Astrocyte (in vitro differentiated cells and primary cell): ENCODE measurements at regions not wholly inside any gene's neighbourhood (a gene's known extent, or its start where the extent isn't known, plus 50 kb on each side); places are given as distances from the start of the nearest gene placed in this dataset.

Experiments used
- DNase-seq: peaks from one replicate; pipeline ENCODE4 v3.0.0-alpha.2; 2010; ENCODE audit warnings: low read depth
- FAIRE-seq: peaks from 2 replicates; lab custom pipeline; 2011; peaks lifted over from hg19 to GRCh38; lab: Jason Lieb, UNC
- H2AFZ ChIP-seq: 2 replicates; pipeline ENCODE4 v1.6.0; 2012; ENCODE audit warnings: low read depth, low read length, inconsistent platforms
- H3K27ac ChIP-seq: 2 replicates; pipeline ENCODE4 v1.5.1; 2011; ENCODE audit warnings: low read depth, low read length, inconsistent platforms
- H3K27me3 ChIP-seq: 2 replicates; pipeline ENCODE4 v1.6.0; 2011; ENCODE audit warnings: low read length, inconsistent platforms; ENCODE audit not compliant: insufficient read depth
- H3K36me3 ChIP-seq: 2 replicates; pipeline ENCODE4 v1.5.1; 2011; ENCODE audit warnings: low read length, inconsistent platforms; ENCODE audit not compliant: insufficient read depth
- H3K4me1 ChIP-seq: 2 replicates; pipeline ENCODE4 v1.5.1; 2011; ENCODE audit warnings: low read length, inconsistent platforms; ENCODE audit not compliant: insufficient read depth
- H3K4me2 ChIP-seq: 2 replicates; pipeline ENCODE4 v1.6.0; 2012; ENCODE audit warnings: low read length, inconsistent platforms
- H3K4me3 ChIP-seq: 2 replicates; pipeline ENCODE4 v1.5.1; 2011; ENCODE audit warnings: low read depth, mild to moderate bottlenecking, low read length, inconsistent platforms; ENCODE audit not compliant: insufficient read depth
- H3K79me2 ChIP-seq: 2 replicates; pipeline ENCODE4 v1.6.0; 2012; ENCODE audit warnings: mild to moderate bottlenecking, low read length, inconsistent platforms; ENCODE audit not compliant: insufficient read depth
- H3K9ac ChIP-seq: 2 replicates; pipeline ENCODE4 v1.6.0; 2012; ENCODE audit warnings: mild to moderate bottlenecking, low read length, inconsistent platforms
- H3K9me3 ChIP-seq: 2 replicates; pipeline ENCODE4 v1.5.1; 2012; ENCODE audit warnings: low read depth, mild to moderate bottlenecking, low read length, inconsistent platforms; ENCODE audit not compliant: insufficient read depth
- H4K20me1 ChIP-seq: 2 replicates; pipeline ENCODE4 v1.6.0; 2012; ENCODE audit warnings: low read length, inconsistent platforms; ENCODE audit not compliant: insufficient read depth
- H3K27ac Mint-ChIP-seq: one replicate; pipeline ENCODE4 v1.8.0; 2021; ENCODE audit warnings: mild to moderate bottlenecking, mixed read lengths; ENCODE audit not compliant: unreplicated experiment
- H3K27me3 Mint-ChIP-seq: one replicate; pipeline ENCODE4 v1.8.0; 2021; ENCODE audit warnings: low read depth, mixed read lengths; ENCODE audit not compliant: unreplicated experiment
- H3K36me3 Mint-ChIP-seq: one replicate; pipeline ENCODE4 v1.8.0; 2021; ENCODE audit warnings: low read depth, mixed read lengths; ENCODE audit not compliant: unreplicated experiment
- H3K4me1 Mint-ChIP-seq: one replicate; pipeline ENCODE4 v1.8.0; 2021; ENCODE audit warnings: low read depth, mixed read lengths; ENCODE audit not compliant: unreplicated experiment
- H3K4me3 Mint-ChIP-seq: one replicate; pipeline ENCODE4 v1.8.0; 2021; ENCODE audit warnings: mild to moderate bottlenecking, moderate library complexity, mixed read lengths; ENCODE audit not compliant: unreplicated experiment
- H3K9me3 Mint-ChIP-seq: one replicate; pipeline ENCODE4 v1.8.0; 2021; ENCODE audit warnings: mild to moderate bottlenecking, mixed read lengths; ENCODE audit not compliant: unreplicated experiment
- EZH2 ChIP-seq: IDR thresholded peaks from 2 replicates; pipeline ENCODE4 v1.6.1; 2012; ENCODE audit warnings: mild to moderate bottlenecking, low read length, inconsistent platforms; ENCODE audit not compliant: insufficient read depth
- TF ChIP-seq, protein P1 (sequence below): IDR thresholded peaks from 2 replicates; pipeline ENCODE4 v1.5.1; 2011; ENCODE audit warnings: low read depth, mild to moderate bottlenecking, inconsistent platforms, low read length, moderate library complexity; ENCODE audit not compliant: insufficient read depth

DNA sequence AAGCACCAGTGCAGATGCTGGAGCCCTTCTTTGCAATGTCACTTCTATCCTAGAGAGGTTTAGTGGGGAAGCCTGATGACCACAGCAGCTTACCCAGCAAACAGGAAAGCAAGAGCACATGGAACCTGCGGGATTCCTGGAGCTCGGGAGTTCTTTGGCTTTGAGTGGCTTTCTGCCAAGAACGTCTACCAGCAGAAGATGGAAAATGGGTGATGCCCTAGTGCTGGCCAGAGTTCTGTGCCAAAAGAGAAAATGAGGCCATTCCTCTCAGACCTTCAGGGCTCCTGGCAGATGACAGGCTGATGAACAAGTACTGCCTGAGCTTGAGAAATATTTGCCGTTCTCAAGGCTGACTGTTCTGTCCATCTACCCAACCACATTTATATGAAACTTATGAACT is 332.1 kb upstream of the CCL2 start:
- Mint-ChIP-seq H3K4me3 (no peak overlapping the region), H3K9me3 (no peaks in the 10 kb centered on the region), H3K27ac (no peak overlapping the region), H3K27me3 (peaks cover 38% of the 10 kb centered on the region), H3K36me3 (no peaks in the 10 kb centered on the region), H3K4me1 (no peaks in the 10 kb centered on the region)
- Histone ChIP-seq H3K9ac (no peak overlapping the region), H3K4me1 (no peaks in the 10 kb centered on the region), H3K79me2 (no peaks in the 10 kb centered on the region), H3K27ac (no peak overlapping the region), H3K4me2 (no peak overlapping the region), H3K27me3 (no peaks in the 10 kb centered on the region), H2AFZ (no peak overlapping the region), H3K4me3 (no peak overlapping the region), H3K36me3 (no peaks in the 10 kb centered on the region), H3K9me3 (no peaks in the 10 kb centered on the region), H4K20me1 (no peaks in the 10 kb centered on the region)
- TF ChIP-seq, protein P1, sequence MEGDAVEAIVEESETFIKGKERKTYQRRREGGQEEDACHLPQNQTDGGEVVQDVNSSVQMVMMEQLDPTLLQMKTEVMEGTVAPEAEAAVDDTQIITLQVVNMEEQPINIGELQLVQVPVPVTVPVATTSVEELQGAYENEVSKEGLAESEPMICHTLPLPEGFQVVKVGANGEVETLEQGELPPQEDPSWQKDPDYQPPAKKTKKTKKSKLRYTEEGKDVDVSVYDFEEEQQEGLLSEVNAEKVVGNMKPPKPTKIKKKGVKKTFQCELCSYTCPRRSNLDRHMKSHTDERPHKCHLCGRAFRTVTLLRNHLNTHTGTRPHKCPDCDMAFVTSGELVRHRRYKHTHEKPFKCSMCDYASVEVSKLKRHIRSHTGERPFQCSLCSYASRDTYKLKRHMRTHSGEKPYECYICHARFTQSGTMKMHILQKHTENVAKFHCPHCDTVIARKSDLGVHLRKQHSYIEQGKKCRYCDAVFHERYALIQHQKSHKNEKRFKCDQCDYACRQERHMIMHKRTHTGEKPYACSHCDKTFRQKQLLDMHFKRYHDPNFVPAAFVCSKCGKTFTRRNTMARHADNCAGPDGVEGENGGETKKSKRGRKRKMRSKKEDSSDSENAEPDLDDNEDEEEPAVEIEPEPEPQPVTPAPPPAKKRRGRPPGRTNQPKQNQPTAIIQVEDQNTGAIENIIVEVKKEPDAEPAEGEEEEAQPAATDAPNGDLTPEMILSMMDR: no peak
- TF ChIP-seq EZH2: no peak
- no peak for DNase-seq
- no peak for FAIRE-seq

DNA sequence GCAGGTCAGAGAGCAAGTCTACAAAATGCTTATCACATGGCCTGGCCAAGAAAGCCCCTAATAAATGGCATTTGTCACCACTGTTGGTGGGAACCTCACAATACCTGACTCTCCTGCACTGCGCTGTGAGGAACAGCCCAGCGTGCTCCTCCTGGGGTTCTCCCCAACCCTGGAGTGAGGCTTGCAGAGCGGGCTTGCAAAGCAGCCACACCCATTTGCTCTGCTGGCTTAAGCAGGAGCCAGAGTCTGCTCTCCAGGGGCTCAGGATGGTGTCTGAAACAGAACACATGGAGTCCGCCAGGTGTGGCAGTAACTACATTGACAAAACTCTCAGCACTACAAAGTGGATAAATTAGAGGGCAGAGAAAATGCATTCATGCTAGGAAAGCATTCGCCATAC is 331.0 kb upstream of the CCL2 start:
- Histone ChIP-seq H3K79me2 (no peaks in the 10 kb centered on the region), H4K20me1 (no peaks in the 10 kb centered on the region), H3K36me3 (no peaks in the 10 kb centered on the region), H3K4me1 (no peaks in the 10 kb centered on the region), H3K27ac (no peak overlapping the region), H3K4me3 (no peak overlapping the region), H3K27me3 (no peaks in the 10 kb centered on the region), H3K9me3 (no peaks in the 10 kb centered on the region), H2AFZ (no peak overlapping the region), H3K9ac (no peak overlapping the region), H3K4me2 (no peak overlapping the region)
- Mint-ChIP-seq H3K4me1 (peaks cover 3% of the 10 kb centered on the region), H3K9me3 (no peaks in the 10 kb centered on the region), H3K4me3 (no peak overlapping the region), H3K27ac (no peak overlapping the region), H3K36me3 (no peaks in the 10 kb centered on the region), H3K27me3 (peaks cover 37% of the 10 kb centered on the region)
- no peak for TF ChIP-seq EZH2
- TF ChIP-seq, protein P1: no peak
- no peak for FAIRE-seq
- no peak for DNase-seq

DNA sequence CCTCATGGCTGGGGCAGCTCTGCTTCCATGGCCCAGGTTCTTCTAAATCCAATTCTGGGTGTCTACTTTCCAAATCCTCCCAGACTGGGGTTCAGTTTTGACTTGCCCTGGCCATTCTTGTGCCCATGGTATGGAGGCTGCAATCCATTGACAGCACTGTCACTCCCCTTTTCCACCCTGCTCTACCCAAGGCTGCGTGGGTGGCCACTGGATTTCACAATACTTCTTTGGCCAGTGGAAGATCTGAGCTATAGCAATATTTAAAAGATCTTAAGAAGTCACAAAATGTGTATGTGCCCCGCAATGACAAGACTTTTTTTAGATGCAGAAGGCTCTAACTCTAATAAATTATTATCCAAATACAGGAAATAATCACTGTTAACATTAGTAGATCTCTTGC is 329.4 kb upstream of the CCL2 start:
- FAIRE-seq (no peak), DNase-seq (no peak)
- Mint-ChIP-seq H3K36me3 (no peaks in the 10 kb centered on the region), H3K4me1 (peaks cover 6% of the 10 kb centered on the region), H3K27ac (peak overlapping the region; percentile 67), H3K27me3 (peaks cover 44% of the 10 kb centered on the region), H3K4me3 (no peak overlapping the region), H3K9me3 (no peaks in the 10 kb centered on the region)
- Histone ChIP-seq H3K27me3 (no peaks in the 10 kb centered on the region), H4K20me1 (no peaks in the 10 kb centered on the region), H3K4me1 (no peaks in the 10 kb centered on the region), H3K4me3 (no peak overlapping the region), H3K9me3 (no peaks in the 10 kb centered on the region), H3K79me2 (no peaks in the 10 kb centered on the region), H3K36me3 (no peaks in the 10 kb centered on the region), H3K4me2 (no peak overlapping the region), H2AFZ (no peak overlapping the region), H3K9ac (no peak overlapping the region), H3K27ac (no peak overlapping the region)
- TF ChIP-seq EZH2: no peak
- TF ChIP-seq, protein P1: no peak
